Panc1 (cell line): ENCODE measurements at regions not wholly inside any gene's neighbourhood (a gene's known extent, or its start where the extent isn't known, plus 50 kb on each side); places are given as distances from the start of the nearest gene placed in this dataset.

Experiments
- ATAC-seq: fragments of 200-7000 bp; cut with Tn5 transposase; 2 replicates; pipeline ENCODE4 v1.9.1; 2020; ENCODE audit warnings: mild to moderate bottlenecking, moderate library complexity
- BruUV-seq: library from RNA; stranded (reverse); fragments of 400-500 nt; replicated peaks from 2 replicates; lab custom pipeline; 2021; lab: Mats Ljungman, UMichigan
- CTCF ChIA-PET: fragments of 300-600 bp; sonication (Branson Sonifier 250); formaldehyde crosslinking; loops from one replicate; lab custom pipeline; 2022; ENCODE audit warnings: antibody characterized with exemption; lab: Charles Lee
- POLR2A ChIA-PET: fragments of 300-600 bp; sonication (Branson Sonifier 250); formaldehyde crosslinking; loops from one replicate; lab custom pipeline; 2022; ENCODE audit warnings: antibody characterized with exemption; lab: Charles Lee
- DNase-seq: peaks from one replicate; pipeline ENCODE4 v3.0.0-alpha.2; 2010; ENCODE audit warnings: low read depth, low spot score
- H3K27ac ChIP-seq: 2 replicates; pipeline ENCODE4 v1.5.1; 2011; ENCODE audit warnings: mild to moderate bottlenecking, low read length, inconsistent platforms
- H3K27me3 ChIP-seq: fragments of 200-500 bp; sonication (Bioruptor generic); 2 replicates; pipeline ENCODE4 v1.6.0; 2014; ENCODE audit warnings: low read length, inconsistent platforms; ENCODE audit not compliant: control insufficient read depth, insufficient read depth
- H3K36me3 ChIP-seq: fragments of 200-500 bp; sonication (Bioruptor generic); 2 replicates; pipeline ENCODE4 v1.5.1; 2014; ENCODE audit warnings: inconsistent platforms, mild to moderate bottlenecking, low read length, moderate library complexity; ENCODE audit not compliant: control insufficient read depth, insufficient read depth
- H3K4me1 ChIP-seq: 2 replicates; pipeline ENCODE4 v1.5.1; 2011; ENCODE audit warnings: inconsistent platforms, mild to moderate bottlenecking, low read length, moderate library complexity; ENCODE audit not compliant: control insufficient read depth, insufficient read depth
- H3K4me3 ChIP-seq, 2 experiments: 2 replicates each; pipeline ENCODE4 v1.5.1; 2011 to 2012; ENCODE audit warnings: low read depth in 2 of 2, low read length in 2 of 2, mild to moderate bottlenecking in 2 of 2, inconsistent platforms in 1 of 2, moderate library complexity in 1 of 2
- H3K9me3 ChIP-seq: fragments of 200-500 bp; sonication (Bioruptor generic); 2 replicates; pipeline ENCODE4 v1.5.1; 2014; ENCODE audit warnings: low read depth, mild to moderate bottlenecking, inconsistent platforms, low read length, moderate library complexity; ENCODE audit not compliant: control insufficient read depth, insufficient read depth
- CTCF ChIP-seq: fragments of 450-650 bp; IDR thresholded peaks from 2 replicates; pipeline ENCODE4 v1.5.1; 2017; ENCODE audit warnings: mild to moderate bottlenecking
- POLR2AphosphoS5 ChIP-seq: IDR thresholded peaks from 2 replicates; pipeline ENCODE4 v1.6.1; 2012; ENCODE audit warnings: mild to moderate bottlenecking, low read depth, low read length, moderate library complexity
- SIN3A ChIP-seq: IDR thresholded peaks from 2 replicates; pipeline ENCODE4 v1.6.1; 2012; ENCODE audit warnings: low read depth, mild to moderate bottlenecking, low read length, moderate library complexity, borderline replicate concordance; ENCODE audit not compliant: insufficient read depth
- TCF7L2 ChIP-seq: IDR thresholded peaks from 2 replicates; pipeline ENCODE4 v1.6.1; 2011; ENCODE audit warnings: mild to moderate bottlenecking, low read depth, low read length, inconsistent platforms
- in situ Hi-C: cut with HindIII; loops from 2 replicates; pipeline ENCODE4 v1.10.0; 2016; ENCODE audit warnings: low sequenced_read_pairs, low pct_unique_long_range_greater_than_20kb
- intact Hi-C: fragments of 100-400 bp; cut with micrococcal nuclease; formaldehyde crosslinking; loops from one replicate; pipeline ENCODE4 v1.10.0; 2022; ENCODE audit not compliant: unreplicated experiment
- TF ChIP-seq, protein P1 (sequence below), 2 experiments: IDR thresholded peaks; 2 replicates each; pipeline ENCODE4 v1.6.1; 2011 to 2012; ENCODE audit warnings: low read depth in 2 of 2, control low read depth in 1 of 2, low read length in 1 of 2, mild to moderate bottlenecking in 1 of 2, moderate library complexity in 1 of 2; ENCODE audit not compliant: insufficient read depth in 1 of 2

DNA sequence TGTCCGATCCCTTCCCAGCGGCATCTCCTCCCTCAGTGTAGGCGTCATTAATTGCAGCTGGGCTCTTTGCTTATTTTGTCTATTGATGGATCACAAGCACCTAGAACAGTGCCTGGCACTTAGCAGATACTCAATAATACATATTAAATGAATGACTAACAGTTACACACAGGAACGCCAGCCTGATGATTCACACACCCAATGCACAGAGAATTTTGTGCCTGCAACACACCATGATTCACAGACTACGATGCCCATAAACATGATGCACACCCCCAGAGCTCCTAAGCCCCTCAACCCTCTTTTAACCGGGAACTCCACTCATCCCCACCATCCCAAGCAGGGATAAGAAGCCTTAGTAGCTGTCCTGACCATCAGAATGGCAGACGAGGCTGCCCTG lies 66.6 kb upstream of the TMEM97 start:
- Histone ChIP-seq H3K27ac (no peak overlapping the region), H3K9me3 (no peaks in the 10 kb centered on the region), H3K4me3 (no peak overlapping the region), H3K27me3 (no peaks in the 10 kb centered on the region), H3K4me1 (peaks cover 3% of the 10 kb centered on the region; the same call in 1 of the 2 replicates), H3K36me3 (no peaks in the 10 kb centered on the region)
- TF ChIP-seq CTCF (no peak), TCF7L2 (no peak), POLR2AphosphoS5 (no peak), SIN3A (no peak)
- TF ChIP-seq, protein P1, sequence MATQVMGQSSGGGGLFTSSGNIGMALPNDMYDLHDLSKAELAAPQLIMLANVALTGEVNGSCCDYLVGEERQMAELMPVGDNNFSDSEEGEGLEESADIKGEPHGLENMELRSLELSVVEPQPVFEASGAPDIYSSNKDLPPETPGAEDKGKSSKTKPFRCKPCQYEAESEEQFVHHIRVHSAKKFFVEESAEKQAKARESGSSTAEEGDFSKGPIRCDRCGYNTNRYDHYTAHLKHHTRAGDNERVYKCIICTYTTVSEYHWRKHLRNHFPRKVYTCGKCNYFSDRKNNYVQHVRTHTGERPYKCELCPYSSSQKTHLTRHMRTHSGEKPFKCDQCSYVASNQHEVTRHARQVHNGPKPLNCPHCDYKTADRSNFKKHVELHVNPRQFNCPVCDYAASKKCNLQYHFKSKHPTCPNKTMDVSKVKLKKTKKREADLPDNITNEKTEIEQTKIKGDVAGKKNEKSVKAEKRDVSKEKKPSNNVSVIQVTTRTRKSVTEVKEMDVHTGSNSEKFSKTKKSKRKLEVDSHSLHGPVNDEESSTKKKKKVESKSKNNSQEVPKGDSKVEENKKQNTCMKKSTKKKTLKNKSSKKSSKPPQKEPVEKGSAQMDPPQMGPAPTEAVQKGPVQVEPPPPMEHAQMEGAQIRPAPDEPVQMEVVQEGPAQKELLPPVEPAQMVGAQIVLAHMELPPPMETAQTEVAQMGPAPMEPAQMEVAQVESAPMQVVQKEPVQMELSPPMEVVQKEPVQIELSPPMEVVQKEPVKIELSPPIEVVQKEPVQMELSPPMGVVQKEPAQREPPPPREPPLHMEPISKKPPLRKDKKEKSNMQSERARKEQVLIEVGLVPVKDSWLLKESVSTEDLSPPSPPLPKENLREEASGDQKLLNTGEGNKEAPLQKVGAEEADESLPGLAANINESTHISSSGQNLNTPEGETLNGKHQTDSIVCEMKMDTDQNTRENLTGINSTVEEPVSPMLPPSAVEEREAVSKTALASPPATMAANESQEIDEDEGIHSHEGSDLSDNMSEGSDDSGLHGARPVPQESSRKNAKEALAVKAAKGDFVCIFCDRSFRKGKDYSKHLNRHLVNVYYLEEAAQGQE (IDR thresholded peaks at IDR 0.05; ENCODE audit: insufficient read depth in 1 of 2, low read depth in 2 of 2, low read length in 1 of 2), result no peak
- DNase-seq (no peak), ATAC-seq (no peak)
- POLR2A ChIA-PET, result no interaction called here
- CTCF ChIA-PET, result interaction anchor here (0.6 to 1.0 kb wide), 2 partner anchors 18 to 32 kb away, joined by 3 to 4 read pairs; no protein-coding TSS in a partner anchor
- intact Hi-C loops (no loop called here), in situ Hi-C loops (no loop called here)
- no TSS peak for BruUV-seq

DNA sequence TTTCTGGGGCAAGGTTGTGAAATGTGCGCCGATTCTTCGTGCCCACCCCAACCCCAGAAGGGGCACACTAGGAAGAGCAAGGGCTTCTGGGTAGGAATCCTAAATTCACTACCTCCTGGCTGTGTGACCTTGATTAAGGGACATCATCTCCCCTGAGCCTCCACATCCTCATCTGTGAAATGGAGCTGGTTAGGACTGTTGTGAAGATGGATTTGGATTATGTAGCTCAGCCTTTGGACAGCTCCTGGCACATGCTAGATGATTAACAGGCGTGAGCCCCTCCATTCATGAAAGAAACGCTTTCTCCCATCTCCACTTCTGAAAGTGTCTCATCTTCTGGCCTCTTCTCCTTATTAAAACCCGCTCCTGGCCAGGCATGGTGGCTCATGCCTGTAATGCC lies 65.3 kb upstream of the TMEM97 start:
- Histone ChIP-seq H3K36me3 (no peaks in the 10 kb centered on the region), H3K9me3 (no peaks in the 10 kb centered on the region), H3K4me1 (peaks cover 3% of the 10 kb centered on the region; the same call in 1 of the 2 replicates), H3K27ac (no peak overlapping the region), H3K4me3 (no peak overlapping the region), H3K27me3 (no peaks in the 10 kb centered on the region)
- ChIA-PET POLR2A (no interaction called here), CTCF (interaction anchor here (0.7 kb wide), 1 partner anchor 369 kb away, joined by 3 read pairs; no protein-coding TSS in a partner anchor)
- intact Hi-C loops, result no loop called here
- no peak for ATAC-seq
- DNase-seq, result no peak
- TF ChIP-seq, protein P1 (IDR thresholded peaks at IDR 0.05; ENCODE audit: insufficient read depth in 1 of 2, low read depth in 2 of 2, low read length in 1 of 2), result peak in 1 of 2 experiments; percentile 72; a peak in 2 of 4 replicates
- TF ChIP-seq POLR2AphosphoS5, result no peak
- in situ Hi-C loops, result no loop called here
- BruUV-seq, result no TSS peak
